ENCODE measurements at regions not wholly inside any gene's neighbourhood (a gene's known extent, or its start where the extent isn't known, plus 50 kb on each side); places are given as distances from the start of the nearest gene placed in this dataset.

DNA sequence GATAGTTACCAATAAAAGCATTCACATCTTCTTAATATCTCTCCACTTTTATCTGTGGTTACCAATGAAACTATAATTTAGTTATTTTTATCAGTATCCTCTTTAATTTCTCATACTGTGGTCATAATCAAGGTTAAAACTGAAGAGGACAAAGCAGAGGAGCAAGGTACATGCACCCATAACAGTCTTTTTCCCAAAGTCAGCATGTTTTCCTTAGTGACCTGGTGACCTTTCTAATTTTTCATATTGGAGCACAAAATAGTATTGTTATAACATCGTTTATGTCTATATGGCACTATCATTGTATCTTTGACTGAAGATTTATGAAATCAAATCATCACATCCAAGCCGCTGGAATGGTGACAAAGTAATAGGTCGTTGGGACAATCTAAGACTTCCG, 51.5 kb upstream of the CHORDC1 start:
- TF ChIP-seq POLR2A (IDR thresholded peaks at IDR 0.05), result no peak
- TF ChIP-seq CTCF (IDR thresholded peaks at IDR 0.05), result no peak
